OCI-LY1 (cell line): ENCODE measurements at regions not wholly inside any gene's neighbourhood (a gene's known extent, or its start where the extent isn't known, plus 50 kb on each side); places are given as distances from the start of the nearest gene placed in this dataset.
A peak's percentile ranks its signal among the peaks of the same experiment; 100 is the strongest.

ENCODE experiments used
- H2AFZ ChIP-seq: fragments of 200-600 bp; sonication (generic), shearing (Covaris generic); 2 replicates; pipeline ENCODE4 v1.6.0; 2014; ENCODE audit warnings: antibody characterized with exemption, mild to moderate bottlenecking, low read length
- H3F3A ChIP-seq: fragments of 200-600 bp; sonication (generic), shearing (Covaris generic); 2 replicates; pipeline ENCODE4 v1.6.0; 2014; ENCODE audit warnings: mild to moderate bottlenecking, antibody characterized with exemption, low read length, moderate library complexity; ENCODE audit not compliant: insufficient read depth
- H3K27ac ChIP-seq: fragments of 200-600 bp; sonication (generic); 2 replicates; pipeline ENCODE4 v1.5.1; 2014; ENCODE audit warnings: low read length, mixed run types, mild to moderate bottlenecking, low read depth; ENCODE audit not compliant: poor library complexity, severe bottlenecking
- H3K27me3 ChIP-seq: fragments of 200-600 bp; sonication (generic); 2 replicates; pipeline ENCODE4 v1.6.0; 2014; ENCODE audit warnings: antibody characterized with exemption, mild to moderate bottlenecking, low read length, moderate library complexity; ENCODE audit not compliant: insufficient read depth
- H3K36me3 ChIP-seq: fragments of 200-600 bp; sonication (generic); 2 replicates; pipeline ENCODE4 v1.6.1; 2014; ENCODE audit warnings: mild to moderate bottlenecking, antibody characterized with exemption, low read length, moderate library complexity, mixed read lengths; ENCODE audit not compliant: insufficient read depth
- H3K4me1 ChIP-seq: fragments of 200-600 bp; sonication (generic); 2 replicates; pipeline ENCODE4 v1.5.1; 2014; ENCODE audit warnings: mild to moderate bottlenecking, low read length, moderate library complexity; ENCODE audit not compliant: insufficient read depth, severe bottlenecking
- H3K4me2 ChIP-seq: fragments of 200-600 bp; sonication (generic), shearing (Covaris generic); 2 replicates; pipeline ENCODE4 v1.6.1; 2014; ENCODE audit warnings: low read length
- H3K4me3 ChIP-seq: fragments of 200-600 bp; sonication (generic); 2 replicates; pipeline ENCODE4 v1.5.1; 2014; ENCODE audit warnings: low read length, low read depth, mild to moderate bottlenecking, mixed read lengths; ENCODE audit not compliant: poor library complexity, severe bottlenecking
- H3K79me2 ChIP-seq: fragments of 200-600 bp; shearing (Covaris generic); 2 replicates; pipeline ENCODE4 v1.6.1; 2016; ENCODE audit warnings: mixed run types, low read length, mixed read lengths; ENCODE audit not compliant: insufficient read depth
- H3K9ac ChIP-seq: fragments of 200-600 bp; sonication (generic), shearing (Covaris generic); 2 replicates; pipeline ENCODE4 v1.6.1; 2014; ENCODE audit warnings: mild to moderate bottlenecking, low read length, mixed read lengths
- H3K9me2 ChIP-seq: fragments of 200-600 bp; sonication (generic), shearing (Covaris generic); 2 replicates; pipeline ENCODE4 v1.6.1; 2014; ENCODE audit warnings: low read depth, mild to moderate bottlenecking, low read length, mixed read lengths
- H3K9me3 ChIP-seq: fragments of 200-600 bp; shearing (Covaris generic); 2 replicates; pipeline ENCODE4 v1.6.1; 2014; ENCODE audit warnings: low read length, mixed read lengths
- H4K20me1 ChIP-seq: fragments of 200-600 bp; sonication (generic), shearing (Covaris generic); 2 replicates; pipeline ENCODE4 v1.6.0; 2016; ENCODE audit warnings: mild to moderate bottlenecking, low read length; ENCODE audit not compliant: insufficient read depth
- CTCF ChIP-seq: fragments of 200-600 bp; sonication (generic), shearing (Covaris generic); IDR thresholded peaks from 2 replicates; pipeline ENCODE4 v1.5.1; 2017; ENCODE audit warnings: mild to moderate bottlenecking, antibody characterized with exemption, low read length, moderate library complexity, mixed read lengths
- EZH2 ChIP-seq: fragments of 200-600 bp; sonication (generic), shearing (Covaris generic); IDR thresholded peaks from 2 replicates; pipeline ENCODE4 v1.8.0; 2017; ENCODE audit warnings: borderline replicate concordance, mixed run types, mild to moderate bottlenecking, antibody characterized with exemption, low read length, moderate library complexity, mixed read lengths

GRCh38 chr3:148081926-148082325, 615.8 kb upstream of the AGTR1 start:
- no peaks in the 10 kb centered on the region for H3K36me3 ChIP-seq
- no peak overlapping the region for H3K9ac ChIP-seq
- H2AFZ ChIP-seq, result no peak overlapping the region
- H3K27ac ChIP-seq, result peak overlapping the region; percentile 91
- no peak overlapping the region for H3K4me2 ChIP-seq
- no peaks in the 10 kb centered on the region for H3K9me2 ChIP-seq
- H3K27me3 ChIP-seq, result no peaks in the 10 kb centered on the region
- H4K20me1 ChIP-seq, result no peaks in the 10 kb centered on the region
- H3K79me2 ChIP-seq, result no peaks in the 10 kb centered on the region
- TF ChIP-seq EZH2 (no peak), CTCF (no peak)
- H3K9me3 ChIP-seq, result no peaks in the 10 kb centered on the region
- peaks cover 71% of the 10 kb centered on the region for H3K4me1 ChIP-seq
- no peak overlapping the region for H3K4me3 ChIP-seq
- no peaks in the 10 kb centered on the region for H3F3A ChIP-seq

- no peaks in the 10 kb centered on the region for H3K27me3 ChIP-seq
- no peaks in the 10 kb centered on the region for H3K9me3 ChIP-seq
- no peaks in the 10 kb centered on the region for H3K36me3 ChIP-seq
- H3K4me3 ChIP-seq, result no peak overlapping the region
- H3K79me2 ChIP-seq, result no peaks in the 10 kb centered on the region
- no peak for TF ChIP-seq CTCF
- H3K9ac ChIP-seq, result no peak overlapping the region
- no peaks in the 10 kb centered on the region for H3K9me2 ChIP-seq
- peaks cover 76% of the 10 kb centered on the region for H3K4me1 ChIP-seq
- H3K27ac ChIP-seq, result peak overlapping the region; percentile 91
- no peak overlapping the region for H2AFZ ChIP-seq
- no peaks in the 10 kb centered on the region for H3F3A ChIP-seq
- no peaks in the 10 kb centered on the region for H4K20me1 ChIP-seq
- H3K4me2 ChIP-seq, result no peak overlapping the region
Observed at GRCh38 chr3:148082506-148083280, 615.0 kb upstream of the AGTR1 start.

- peak overlapping the region; percentile 91 for H3K27ac ChIP-seq
- no peak overlapping the region for H3K4me3 ChIP-seq
- H3K9me3 ChIP-seq, result no peaks in the 10 kb centered on the region
- H3K27me3 ChIP-seq, result no peaks in the 10 kb centered on the region
- peaks cover 76% of the 10 kb centered on the region for H3K4me1 ChIP-seq
- H3K9me2 ChIP-seq, result no peaks in the 10 kb centered on the region
- peak overlapping the region; percentile 57 for H3K4me2 ChIP-seq
- H3K79me2 ChIP-seq, result no peaks in the 10 kb centered on the region
- TF ChIP-seq EZH2 (no peak), CTCF (no peak)
- H3K9ac ChIP-seq, result no peak overlapping the region; the same call in 1 of the 2 replicates
- H3F3A ChIP-seq, result no peaks in the 10 kb centered on the region
- no peaks in the 10 kb centered on the region for H4K20me1 ChIP-seq
- no peaks in the 10 kb centered on the region for H3K36me3 ChIP-seq
- H2AFZ ChIP-seq, result no peak overlapping the region
Observed at GRCh38 chr3:148083526-148084182, 614.0 kb upstream of the AGTR1 start.
